HG02642 (cell line): ENCODE measurements at regions not wholly inside any gene's neighbourhood (a gene's known extent, or its start where the extent isn't known, plus 50 kb on each side); places are given as distances from the start of the nearest gene placed in this dataset.
"Not testable (repeated sequence)": the region's sequence is repeated elsewhere in the genome, so short reads cannot be mapped to it uniquely, and the experiment has no call there.

Experiments used
- ATAC-seq: cut with Tn5 transposase; IDR thresholded peaks from one replicate; pipeline ENCODE4 v1.9.1; 2021; ENCODE audit warnings: mild to moderate bottlenecking; ENCODE audit not compliant: unreplicated experiment, poor library complexity

GRCh38 chrY:7588176-7588575 lies 676.6 kb upstream of the AMELY start:
- not testable (repeated sequence) for ATAC-seq

DNA sequence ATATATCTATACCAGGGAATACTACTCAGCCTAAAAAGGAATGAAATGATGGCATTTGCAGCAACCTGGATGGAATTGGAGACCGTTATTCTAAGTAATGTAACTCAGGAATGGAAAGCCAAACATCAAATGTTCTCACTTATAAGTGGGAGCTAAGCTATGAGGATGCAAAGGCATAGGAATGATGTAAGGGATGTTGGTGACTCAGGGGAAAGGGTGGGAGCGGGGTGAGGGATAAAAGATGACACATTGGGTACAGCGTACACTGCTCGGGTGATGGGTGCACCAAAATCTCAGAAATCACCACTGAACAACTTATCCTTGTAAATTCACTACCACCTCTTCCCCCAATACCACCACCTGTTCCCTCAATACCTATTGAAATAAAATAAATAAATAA lies 651.0 kb upstream of the AMELY start:
- ATAC-seq = no peak

GRCh38 chrY:7557675-7558074 lies 646.1 kb upstream of the AMELY start:
- ATAC-seq = no peak

DNA sequence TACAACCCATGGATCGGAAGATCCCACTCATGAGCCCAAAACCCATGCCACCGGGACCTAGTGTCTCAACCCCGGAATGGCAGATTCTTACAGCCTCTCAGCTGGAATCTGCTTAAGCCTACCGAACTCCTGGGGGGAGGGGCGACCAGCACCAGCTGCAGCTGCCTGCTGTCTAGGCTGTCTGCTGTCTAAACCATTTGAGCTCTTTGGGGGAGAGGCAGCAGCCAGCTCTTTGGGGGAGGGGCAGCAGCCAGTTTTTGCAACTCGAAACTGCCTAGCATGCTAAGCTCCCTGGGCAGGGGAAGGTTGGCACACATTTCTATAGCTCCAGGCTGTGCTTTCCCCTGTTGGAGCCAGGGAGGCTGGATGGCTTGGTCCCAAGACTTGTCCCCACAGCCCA lies 643.5 kb upstream of the AMELY start:
- ATAC-seq = no peak

- no peak for ATAC-seq
These were observed 633.5 kb upstream of the AMELY start for GRCh38 chrY:7545060-7545459.

GRCh38 chrY:7544172-7544770 lies 632.7 kb upstream of the AMELY start:
- no peak for ATAC-seq

GRCh38 chrY:7543506-7543905 lies 632.0 kb upstream of the AMELY start:
- no peak for ATAC-seq

DNA sequence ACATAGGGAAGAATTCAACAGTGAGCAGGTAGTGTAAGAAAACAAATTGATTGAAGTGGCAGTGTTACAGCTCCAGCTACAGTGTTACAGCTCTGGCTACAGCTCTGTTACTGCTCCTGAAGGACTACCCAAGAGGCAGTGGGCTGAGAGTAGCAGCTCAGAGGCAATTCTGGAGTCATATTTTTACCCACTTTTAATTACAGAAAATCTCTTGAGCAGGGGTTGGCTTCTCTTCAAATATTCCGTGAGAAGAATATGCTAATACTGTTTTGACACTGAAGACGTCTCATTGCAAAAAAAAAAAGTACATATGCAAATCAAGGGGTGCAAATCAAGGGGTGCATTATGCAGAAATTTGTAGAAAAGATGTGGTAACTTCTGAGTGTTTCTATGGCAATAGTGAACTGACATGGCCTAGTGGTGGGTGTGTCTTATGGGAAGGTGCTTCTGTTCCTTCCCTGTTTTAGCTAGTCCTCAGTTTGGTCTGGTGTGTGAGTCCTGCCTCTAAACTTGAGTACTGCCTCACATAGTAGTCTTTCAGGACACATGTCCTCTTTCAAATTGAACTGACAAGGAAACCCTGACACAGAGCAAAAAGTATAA lies 630.8 kb upstream of the AMELY start:
- ATAC-seq = no peak

GRCh38 chrY:7529396-7529795 lies 617.8 kb upstream of the AMELY start:
- ATAC-seq = no peak

DNA sequence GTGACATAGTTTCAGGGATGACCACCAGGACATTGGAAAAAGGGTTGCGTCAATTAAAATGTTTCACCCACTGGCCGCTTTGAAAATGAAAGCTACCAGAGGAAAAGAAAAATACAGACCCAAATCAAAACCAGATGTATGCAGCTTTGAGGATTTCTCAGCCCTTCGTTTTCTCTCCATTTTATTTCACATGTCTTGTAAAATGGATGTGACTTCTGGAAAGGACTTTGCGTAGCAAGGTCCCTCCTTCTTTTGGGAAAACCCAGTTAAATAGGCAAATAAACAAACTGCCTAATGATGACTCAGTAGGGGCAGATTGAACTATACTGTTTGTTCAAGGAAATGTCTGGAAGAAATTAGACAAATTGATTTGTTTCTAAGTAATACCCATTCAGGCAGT lies 616.0 kb upstream of the AMELY start:
- not testable (repeated sequence) for ATAC-seq

DNA sequence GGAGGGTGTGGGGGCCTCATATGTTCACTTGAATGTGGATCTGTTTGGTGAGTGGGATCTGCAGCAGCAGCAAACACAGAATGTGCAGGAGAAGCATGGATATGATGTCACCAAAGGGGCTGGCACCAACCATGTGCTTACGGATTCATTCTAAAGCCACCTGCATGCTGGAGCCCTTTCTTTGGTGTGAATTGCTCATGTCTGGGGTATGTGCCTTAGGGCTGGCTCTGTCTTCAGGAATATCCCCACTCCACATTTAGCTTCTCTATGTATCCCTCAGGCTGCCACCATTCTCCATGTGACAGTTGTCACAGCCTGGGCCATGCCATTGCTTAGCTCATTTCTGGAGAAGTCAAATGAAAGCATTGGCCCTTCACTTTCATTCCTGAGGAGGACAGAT lies 606.8 kb upstream of the AMELY start:
- no peak for ATAC-seq

GRCh38 chrY:7516268-7516667 lies 604.7 kb upstream of the AMELY start:
- no peak for ATAC-seq

GRCh38 chrY:7515812-7516211 lies 604.3 kb upstream of the AMELY start:
- ATAC-seq = no peak

DNA sequence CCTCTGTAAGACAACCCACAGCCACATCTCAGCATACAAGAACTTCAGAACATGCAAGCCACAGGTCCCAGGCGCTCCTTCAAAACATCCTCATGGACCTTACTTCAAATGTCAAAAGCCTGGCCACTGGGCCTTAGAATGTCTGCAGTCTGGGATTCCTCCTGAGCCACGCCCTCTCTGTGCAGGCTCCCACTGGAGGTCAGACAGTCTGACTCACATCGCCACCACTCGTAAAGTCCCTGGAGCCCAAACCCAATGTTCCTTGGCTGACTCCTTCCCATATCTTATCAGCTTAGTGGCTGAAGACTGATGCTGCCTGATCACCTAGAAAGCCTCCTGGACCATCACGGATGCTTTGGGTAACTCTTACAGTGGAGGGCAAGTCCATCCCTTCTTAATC lies 591.3 kb upstream of the AMELY start:
- no peak for ATAC-seq

GRCh38 chrY:7501236-7501635 lies 589.7 kb upstream of the AMELY start:
- ATAC-seq = no peak

GRCh38 chrY:7496001-7496400 lies 584.4 kb upstream of the AMELY start:
- no peak for ATAC-seq

- not testable (repeated sequence) for ATAC-seq
These were observed 573.1 kb upstream of the AMELY start for GRCh38 chrY:7484455-7485285.

DNA sequence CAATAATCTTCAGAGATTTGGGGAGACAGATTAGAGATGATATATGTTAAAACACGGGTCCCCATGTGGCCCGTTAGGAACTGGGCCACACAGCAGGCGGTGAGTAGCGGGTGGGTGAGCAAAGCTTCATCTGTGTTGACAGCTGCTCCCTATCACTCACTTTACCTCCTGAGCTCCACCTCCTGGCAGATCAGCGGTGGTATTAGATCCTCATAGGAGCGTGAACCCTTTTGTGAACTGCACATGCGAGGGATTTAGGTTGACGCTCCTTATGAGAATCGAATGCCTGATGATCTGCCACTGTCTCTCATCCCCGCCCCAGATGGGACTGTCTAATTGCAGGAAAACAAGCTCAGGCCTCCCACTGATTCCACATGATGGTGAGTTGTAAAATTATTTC lies 560.4 kb upstream of the AMELY start:
- ATAC-seq = no peak

GRCh38 chrY:7470037-7470436 lies 558.5 kb upstream of the AMELY start:
- no peak for ATAC-seq

DNA sequence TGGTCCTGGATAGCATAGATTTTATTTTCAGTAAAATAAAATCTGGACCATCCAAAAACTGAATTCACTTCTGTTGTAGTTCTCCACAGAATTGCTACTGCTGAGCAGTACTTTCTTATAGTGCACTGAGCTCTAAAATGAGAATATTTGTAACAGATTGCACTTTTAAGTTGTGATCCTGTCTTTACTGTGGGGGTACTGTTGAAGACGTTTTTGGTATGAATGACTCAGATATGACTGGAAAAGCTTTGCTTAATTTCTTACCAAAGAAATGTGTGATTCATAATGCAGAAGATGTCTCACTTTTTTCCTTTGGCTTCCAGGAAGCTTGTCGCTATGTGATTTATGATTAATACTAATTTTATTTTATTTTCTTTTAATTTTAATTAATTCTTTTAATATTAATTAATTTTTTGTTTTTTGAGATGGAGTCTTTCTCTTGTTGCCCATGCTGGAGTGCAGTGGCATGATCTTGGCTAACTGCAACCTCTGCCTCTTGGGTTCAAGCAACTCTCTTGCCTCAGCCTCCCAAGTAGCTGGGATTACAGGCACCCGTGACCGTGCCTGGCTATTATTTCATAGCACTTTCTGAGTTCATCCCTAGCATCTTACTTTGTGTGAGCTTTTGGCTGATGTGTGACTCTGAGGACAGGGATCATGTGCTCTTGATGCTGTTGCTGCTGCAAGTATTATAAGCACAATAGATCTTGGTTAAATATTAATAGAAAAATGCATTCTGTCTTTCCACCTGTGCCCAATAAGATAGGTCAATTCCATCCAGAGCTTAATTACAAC lies 557.6 kb upstream of the AMELY start:
- ATAC-seq = no peak
